Esophagus mucosa (tissue), 1 donor: ENCODE measurements at regions not wholly inside any gene's neighbourhood (a gene's known extent, or its start where the extent isn't known, plus 50 kb on each side); places are given as distances from the start of the nearest gene placed in this dataset.

ENCODE experiments used
- ATAC-seq: fragments of 200-7000 bp; cut with Tn5 transposase; one replicate; pipeline ENCODE4 v1.9.1; 2020
- donor health status: DM: yes; HTN: yes; CAD: no.

DNA sequence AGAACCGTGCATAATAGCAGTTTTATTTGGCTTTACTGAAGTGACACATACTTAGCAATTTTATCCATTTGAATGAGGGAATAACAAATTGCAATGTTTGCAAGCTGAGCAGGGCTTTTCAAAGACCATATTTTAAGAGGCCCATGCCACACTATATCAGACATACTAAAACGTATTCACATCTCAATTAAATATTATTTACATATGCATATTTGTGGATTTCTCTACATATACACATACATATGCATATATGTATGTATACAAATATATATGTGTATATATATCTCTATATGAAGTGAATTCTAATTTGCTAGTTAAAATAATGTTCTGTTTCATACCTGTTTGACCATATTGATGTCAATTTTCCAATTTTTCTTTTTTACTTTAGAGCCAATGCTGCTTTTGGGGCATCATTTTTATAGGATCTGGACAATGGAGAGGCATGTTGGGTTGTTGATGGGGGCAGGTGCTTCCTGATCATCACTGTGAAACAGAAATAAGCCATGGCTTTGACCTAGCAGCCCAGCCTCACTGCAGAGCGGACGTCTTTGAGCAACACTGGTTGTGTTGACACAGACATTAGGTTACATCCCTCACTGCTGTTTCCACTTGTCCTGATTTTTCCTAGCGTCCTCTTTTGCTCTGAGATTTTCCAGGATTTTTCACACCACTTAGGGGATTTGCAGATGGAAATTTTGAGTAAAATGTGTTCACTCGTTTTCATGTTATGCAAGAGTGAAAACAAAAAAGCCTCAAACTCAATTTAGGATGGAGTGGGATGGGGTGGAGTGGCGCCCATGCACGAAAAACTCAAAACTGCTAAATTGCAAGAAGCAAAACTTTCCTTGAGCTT lies 56.9 kb downstream of the RDH14 start:
- no peak for ATAC-seq

DNA sequence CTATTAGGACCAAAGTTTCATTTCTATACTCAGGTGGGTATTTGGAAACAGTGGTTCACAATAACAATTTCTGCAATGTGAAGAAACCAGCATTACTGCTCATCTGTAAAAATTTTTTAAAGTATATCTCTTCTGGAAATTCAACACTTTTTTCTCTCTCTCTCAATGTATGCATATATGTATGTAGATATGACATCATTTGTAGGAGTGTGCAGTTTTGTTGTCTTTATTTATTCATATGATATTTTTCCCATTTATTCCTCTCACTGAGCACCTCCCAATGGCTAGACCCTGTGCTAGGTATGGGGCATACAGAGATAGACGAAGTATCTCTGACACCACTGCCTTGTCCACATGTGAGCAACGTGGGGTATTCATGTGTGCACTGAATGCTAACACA lies 58.3 kb downstream of the RDH14 start:
- ATAC-seq: no peak

DNA sequence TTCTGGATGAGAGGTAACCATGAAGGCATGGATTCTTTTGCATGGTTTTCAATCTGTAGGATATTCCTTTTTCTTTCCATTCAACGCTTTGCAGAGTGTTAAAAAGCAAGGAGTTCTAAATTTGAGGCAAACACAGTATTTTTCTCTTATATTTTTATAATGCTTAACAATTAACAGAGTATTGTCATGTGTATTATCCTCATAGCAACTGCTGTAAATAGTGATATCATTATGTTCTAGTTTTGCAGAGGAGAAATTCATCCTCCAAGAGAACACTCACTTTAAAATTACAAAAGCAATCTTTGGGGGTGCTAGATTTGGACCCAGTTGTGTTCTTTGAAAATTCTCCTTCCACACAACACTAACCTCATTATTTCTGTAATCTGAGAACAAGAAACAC lies 58.7 kb downstream of the RDH14 start:
- no peak for ATAC-seq

DNA sequence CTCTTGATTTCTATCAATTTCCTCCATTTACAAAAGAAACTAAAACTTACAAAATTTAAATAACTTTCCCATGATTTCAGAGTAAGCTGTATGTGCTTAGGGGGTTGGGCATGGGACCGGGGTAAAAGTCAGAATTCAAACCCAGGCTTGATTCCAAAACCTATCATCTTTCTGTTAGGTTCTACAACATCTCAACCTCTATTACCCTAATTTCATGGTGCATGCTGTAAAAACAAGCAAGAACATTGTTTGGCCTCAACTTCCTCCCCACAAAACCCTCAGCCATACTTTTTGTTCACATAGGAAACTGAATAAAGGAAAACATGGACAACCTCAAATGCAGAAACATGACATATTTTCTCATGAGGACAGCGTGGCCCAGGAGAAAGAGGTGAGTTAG lies 59.3 kb downstream of the RDH14 start:
- no peak for ATAC-seq

DNA sequence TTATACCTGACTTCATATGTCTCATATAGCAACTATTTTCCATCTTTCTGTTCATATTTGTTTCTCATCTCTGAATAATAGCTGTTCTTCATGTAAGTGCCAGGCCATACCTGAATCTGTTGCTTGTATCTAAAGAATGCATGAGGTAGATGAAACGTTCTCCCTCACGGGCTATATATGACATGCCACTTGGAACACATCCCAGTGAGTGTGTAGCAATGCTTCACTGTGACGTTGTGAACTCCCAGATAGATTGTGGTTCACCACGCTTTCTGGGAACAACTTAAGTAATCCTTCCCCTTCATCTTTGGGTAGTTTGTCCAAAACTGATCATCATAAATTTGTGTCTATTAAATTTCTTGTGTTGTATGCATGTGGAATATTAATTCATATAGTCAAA lies 60.1 kb downstream of the RDH14 start:
- no peak for ATAC-seq

DNA sequence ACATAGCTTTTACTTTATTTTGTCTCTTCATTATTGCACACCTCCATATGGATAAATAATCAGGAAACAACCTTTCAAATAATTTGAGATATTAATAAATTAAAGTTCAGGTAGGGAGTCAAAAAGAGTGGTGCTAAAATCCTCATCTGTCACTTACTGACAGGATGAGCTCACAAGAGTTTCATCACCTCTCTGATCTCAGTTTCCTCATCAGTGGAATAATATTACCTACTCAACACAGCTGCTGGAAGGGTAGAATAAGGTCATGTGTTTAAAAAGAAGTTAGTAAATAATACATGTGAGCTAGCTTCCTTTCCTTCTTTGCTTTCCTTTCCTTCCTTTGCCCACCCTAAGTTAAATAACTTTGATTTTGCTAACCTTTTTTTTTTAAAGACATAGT lies 61.9 kb downstream of the RDH14 start:
- ATAC-seq: no peak

DNA sequence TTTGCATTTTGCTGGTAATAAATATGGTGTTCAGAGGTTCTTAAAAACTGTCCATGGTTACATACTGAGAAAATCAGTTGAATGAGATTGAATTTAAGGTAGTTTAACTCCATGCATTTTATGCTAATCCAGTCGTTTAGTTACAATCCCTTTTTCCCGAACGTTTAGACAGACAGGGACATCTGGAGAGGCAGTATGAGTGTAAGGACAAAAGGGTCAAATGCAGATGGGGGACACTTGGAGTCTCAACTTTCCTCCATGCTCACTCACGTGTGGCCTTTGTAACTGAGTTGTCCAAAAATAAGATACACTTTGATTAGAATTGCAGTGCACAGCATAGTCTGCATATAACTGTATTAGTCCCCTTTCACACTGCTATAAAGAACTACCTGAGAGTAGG lies 63.9 kb downstream of the RDH14 start:
- ATAC-seq: no peak

DNA sequence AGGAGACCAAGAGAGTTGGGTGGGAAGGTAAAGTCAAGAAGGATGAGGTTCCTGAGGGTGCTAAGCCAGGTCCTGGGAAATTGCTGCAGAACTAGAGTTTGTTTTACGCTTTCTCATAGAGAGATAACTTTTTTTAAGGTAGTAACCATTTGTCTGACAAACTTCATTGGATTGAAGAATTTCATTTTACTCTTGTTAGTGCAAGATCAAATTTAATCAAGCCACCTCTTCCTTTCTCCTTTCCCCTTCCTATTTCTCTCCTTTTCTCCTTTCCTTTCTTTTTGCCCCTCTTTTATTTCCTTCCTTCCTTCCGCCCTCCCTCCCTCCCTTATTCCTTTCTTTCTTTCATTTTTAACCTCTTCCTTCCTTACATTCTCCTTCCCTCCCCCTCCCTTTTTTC lies 65.4 kb downstream of the RDH14 start:
- ATAC-seq: no peak

DNA sequence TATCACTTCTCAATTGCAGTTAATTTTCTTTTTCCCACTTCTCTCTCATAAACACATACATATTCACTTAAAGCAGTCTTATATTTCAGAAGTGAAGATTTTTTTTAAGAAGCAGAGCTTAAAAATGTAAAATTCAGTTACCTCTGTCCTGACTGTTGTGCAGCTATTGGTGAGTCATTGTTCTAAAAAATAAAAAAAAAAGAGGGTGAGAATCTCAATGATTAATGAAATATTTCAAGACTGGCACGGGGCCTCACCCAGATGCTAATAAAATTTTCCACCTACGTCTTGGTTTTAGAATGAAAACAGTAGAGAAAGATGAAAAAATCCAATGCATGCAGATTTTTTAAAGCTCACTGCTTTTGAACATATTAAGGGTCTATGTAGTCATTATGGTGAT lies 67.7 kb downstream of the RDH14 start:
- ATAC-seq: no peak

DNA sequence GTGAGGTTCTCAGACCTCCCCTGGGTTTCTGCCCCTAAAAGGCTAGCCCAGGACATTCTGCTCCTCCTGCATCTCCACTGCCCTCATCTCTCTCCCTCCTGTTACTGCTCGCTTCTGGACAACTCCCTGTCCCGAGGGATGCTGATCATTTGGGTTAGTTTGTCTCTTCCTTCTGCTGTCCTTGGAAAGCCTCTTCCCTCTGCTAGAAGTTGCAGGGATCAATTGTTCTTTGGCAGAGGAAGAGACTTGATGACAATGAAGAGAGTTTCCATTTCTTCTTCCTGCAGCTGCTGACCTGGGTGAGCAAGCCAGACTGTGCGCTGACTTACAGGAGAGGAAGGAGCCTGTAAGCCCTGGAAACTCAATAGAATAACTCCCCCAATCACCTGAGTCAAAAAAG lies 68.9 kb downstream of the RDH14 start:
- ATAC-seq: no peak

DNA sequence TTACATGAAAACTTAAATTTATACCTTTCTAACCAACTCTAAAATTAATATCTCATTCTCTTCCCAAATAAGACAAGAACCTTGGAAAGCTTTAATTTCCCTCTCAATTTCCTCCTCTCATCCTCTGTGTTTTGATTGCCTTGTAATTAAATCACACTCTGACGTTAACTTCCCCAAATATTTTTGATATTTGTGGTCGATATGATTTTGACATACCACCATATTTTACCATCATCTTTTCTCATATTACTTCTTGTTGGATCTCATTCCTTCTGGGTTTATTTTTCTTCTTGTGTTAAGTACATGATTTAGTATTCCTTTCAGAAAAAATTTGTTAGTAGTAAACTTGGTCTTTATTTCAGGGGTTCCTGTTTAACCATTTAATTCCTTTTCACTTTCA lies 69.6 kb downstream of the RDH14 start:
- ATAC-seq: no peak

DNA sequence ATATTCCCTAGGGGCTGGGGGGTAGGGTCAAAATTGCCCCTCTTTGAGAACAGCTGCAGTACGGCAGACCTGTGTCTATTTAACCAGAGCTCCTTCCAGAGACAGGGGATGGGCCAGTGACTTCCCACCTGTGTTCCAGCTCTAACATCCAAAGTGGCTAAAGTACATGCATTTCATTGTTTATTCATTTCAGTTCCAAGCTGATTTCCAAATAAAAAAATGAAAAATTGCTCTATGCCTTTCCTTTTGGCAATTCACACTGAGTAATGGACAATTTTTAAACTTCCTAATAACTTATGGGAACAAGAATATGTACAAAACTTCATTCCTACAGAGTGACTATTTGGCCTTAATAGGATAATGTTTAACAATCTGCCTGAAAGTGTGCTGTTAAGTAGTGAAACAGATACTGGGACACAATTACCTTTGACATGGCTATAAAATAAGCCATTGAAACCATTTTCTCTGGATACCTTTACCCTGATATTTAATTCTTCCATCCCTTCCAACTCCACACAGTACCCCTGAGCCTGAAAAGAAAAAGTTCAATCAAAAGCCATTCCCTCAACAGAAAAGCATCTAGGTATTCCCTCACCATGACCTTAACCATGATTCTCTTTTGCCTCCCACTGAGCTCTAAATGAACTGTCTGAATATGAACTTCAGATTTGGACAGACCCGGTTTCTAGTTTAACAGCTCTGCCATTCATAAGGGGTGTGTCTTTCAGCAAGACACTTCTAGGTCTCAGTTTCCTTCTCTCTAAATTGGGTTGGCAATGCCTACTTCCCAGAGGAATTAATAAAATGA lies 73.1 kb downstream of the RDH14 start:
- no peak for ATAC-seq

DNA sequence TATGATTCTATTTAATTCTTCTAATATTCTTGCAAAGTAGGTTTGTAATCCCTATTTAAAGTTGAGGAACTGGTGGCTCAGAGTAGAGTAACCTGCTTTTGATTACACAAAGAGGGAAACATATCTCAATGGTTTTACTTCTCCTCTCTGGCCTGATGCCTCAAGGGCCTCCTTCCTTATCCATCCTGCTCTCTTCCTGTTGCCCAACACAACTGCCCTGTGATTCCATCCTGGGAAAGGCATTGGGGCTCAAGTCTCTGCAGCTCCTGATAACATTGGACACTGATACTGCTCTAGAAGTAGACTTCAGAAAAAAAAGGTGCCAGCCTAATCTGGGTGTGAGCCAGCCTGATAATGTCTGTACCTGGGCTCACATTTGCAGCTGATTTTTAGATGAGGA lies 75.8 kb downstream of the RDH14 start:
- ATAC-seq: no peak

DNA sequence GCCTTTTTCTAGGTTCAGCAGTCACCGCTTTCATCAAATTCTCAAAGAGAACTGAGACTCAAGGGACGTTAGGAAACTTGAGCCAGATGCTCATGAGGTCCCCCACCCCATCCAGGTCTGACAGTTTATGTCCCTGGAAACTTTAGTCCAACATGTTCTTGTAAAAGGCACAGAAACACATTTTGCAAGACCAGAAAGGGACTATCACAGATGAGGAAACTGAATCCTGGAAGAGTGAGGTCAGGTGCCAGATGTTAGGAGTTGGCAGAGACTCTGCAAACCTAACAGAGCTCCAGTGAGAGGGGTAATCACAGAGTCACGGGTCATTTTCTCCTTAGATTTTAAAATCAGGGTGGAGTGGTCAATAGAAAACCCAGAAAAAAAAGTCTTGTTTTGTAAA lies 76.6 kb downstream of the RDH14 start:
- no peak for ATAC-seq

DNA sequence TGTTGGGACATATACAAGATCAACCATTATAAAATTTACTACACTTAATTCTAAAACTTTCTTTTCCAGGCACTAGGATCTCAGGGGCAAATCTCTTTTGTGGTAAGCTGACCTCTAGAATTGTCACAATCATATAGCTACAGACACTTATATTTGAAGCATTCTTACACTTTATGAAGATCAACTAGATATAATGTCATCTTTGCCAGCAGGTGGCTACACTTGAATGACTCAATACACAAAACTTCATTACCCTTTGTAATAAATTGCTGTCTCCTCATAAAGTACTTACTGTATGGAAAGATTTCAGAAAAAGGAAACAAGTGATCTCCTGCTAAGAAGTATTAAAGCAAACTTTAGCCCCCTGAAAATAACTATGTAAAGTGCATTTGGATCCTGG lies 77.8 kb downstream of the RDH14 start:
- ATAC-seq: no peak

DNA sequence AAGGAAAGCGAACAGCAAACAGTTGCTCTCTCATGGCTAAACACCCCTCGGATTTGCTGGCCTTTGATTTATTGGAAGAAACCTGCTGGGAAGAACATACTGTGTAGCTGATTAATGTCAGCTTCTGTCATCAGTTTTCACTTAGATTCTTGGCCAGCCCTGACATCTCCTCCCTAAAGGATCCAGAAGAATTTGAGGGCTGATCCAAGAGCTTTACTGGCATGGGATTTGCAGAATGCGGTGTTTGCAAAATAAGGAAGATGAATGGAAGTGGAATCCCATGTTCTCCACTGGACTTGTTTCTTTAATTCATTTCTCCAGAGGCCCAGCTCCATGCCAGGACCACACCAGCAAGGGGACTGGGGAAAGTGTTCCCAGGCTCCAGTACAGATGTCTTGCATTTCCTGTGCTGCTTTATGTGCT lies 80.5 kb downstream of the RDH14 start:
- ATAC-seq: no peak

DNA sequence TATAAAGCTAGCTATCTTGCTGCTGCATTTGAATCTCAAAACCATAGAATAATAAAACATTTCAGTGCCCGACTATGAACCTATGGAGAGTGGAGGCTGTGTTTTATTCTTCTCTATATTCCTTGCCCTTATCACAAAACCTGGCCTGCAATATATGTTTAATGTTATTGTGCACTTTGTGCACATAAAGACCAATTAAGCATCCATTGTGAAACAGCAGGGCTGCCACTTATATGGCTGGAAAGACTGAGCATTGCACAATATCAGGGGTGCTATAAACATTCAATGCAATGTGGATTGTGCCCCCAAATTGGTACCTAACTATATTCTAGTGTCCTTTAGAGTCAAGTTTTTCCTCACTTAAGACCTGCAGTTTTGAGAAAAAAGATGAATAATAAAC lies 83.2 kb downstream of the RDH14 start:
- ATAC-seq: no peak

DNA sequence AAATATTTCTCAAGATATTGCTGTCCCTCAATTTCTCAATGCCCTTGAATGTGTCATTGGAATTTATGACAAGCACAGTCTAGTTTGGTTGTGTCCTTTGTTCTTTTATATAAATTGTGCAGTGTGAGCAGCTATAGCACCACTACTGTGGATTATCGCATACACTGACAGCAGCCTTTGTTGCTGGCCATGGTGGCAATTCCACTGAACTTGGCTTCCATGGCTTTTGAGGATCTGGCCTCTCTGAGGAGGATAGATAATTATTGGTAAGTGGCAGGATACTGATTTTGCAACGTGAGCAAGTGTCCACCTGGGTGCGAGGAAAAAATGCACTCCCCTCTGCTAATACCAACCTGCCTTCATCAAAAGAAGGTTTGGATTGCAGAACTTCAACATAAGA lies 84.0 kb downstream of the RDH14 start:
- ATAC-seq: no peak

DNA sequence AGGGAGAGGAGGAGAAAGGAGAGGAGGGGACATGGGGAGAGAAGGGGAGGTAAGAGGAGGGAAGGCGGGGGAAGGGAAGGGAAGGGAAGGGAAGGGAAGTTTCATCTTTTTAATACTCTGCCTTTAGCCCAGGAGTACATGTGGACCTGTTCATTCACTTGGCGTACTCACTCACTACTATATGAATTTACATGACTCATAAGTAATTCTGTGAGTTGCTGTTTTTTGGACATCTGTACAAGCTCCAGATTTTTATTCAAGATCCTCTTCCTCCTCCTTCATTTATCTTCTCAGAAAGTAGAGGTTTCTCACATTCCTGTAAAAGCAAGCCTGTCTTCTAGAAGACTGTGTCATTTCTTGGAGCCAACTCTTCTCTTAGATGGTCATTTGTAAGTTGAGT lies 84.6 kb downstream of the RDH14 start:
- ATAC-seq: no peak

DNA sequence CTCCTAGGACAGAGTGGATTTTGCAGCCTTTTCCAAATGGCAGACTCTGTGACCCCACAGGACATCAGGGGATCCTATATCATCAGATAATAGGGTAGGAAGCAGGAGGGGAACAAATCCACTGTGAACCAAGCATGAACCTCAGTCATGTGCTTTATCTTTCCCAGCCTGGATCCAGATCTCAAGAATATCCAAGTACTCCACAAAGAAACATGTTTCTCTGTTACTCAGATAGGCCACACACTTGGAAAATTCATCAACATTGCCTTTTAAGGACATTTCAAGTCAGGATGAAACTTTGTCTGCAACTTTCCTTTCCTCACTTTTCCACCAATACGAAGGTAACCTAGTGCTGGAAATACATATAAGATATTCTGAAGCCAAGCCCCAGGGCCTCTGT lies 85.8 kb downstream of the RDH14 start:
- ATAC-seq: no peak

DNA sequence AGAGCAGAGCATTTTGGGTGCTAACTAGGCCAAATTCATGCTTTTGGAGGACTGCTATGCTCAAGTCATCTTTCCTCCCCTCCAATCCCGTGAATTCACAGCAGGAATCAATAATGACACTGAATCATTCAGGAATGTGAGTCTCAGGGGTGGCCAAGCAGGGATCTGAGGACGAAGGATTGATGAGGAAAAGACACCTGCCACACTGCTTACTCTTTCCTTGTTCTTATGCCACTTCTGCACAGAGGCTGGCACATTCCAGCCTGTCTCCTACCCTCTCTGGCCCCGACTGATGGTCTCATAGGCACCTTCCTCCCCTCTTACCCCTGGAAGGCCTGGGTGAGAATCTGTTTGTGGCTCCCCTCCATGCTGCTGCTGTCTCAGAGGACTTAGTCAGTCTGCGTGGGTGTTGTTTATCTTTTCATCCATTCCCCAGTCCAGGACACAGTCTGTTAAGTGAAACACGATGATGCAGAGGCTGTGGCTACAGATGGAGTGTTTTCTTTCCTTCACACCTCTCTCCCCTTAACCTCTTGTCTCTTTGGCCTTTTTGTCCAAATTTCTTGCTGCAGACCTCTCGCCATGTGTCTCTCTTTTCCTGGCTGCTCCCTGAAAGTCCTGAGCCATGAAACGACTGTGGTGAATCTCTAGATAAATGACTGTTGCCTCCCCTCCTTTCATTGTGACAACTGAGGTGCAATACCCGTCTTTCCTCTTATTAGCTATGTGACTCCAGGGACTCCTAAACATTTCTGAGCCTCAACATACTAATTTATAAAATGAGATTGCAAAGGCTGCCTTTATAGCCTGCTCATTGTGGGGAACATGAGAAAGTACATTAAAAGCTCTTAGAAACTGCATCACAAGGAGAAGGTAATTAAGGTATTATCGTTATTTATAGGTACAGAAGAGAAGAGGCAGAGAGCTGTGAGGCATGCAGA lies 86.9 kb downstream of the RDH14 start:
- ATAC-seq: no peak

DNA sequence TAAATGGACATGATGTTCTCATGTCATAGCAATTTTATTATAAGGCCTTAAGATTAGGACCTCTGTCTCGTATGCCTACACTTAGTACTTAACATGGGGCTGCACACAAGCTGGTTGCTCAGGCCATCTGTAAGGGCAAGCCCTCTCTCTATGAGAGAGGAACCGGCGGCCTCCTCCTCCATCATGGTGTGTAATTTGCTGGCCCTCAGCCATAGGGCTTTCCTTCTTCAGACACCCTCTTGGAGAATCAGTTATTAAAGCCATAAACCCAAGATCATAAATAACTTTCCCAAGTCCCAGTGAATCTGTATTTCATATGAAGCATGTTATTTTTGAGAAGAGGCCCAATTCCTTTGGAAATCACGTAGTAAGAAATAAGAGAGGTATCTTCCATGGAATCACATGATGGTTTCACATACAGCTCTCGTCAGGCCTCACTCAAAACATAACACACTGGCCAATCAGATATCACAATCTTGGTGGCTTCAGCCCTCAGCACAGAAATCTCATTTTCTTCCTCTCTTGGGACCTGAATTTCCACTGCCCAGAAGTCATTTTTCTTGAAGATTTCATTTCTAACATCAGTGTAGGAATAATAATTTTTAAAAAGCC lies 92.6 kb downstream of the RDH14 start:
- ATAC-seq: no peak

DNA sequence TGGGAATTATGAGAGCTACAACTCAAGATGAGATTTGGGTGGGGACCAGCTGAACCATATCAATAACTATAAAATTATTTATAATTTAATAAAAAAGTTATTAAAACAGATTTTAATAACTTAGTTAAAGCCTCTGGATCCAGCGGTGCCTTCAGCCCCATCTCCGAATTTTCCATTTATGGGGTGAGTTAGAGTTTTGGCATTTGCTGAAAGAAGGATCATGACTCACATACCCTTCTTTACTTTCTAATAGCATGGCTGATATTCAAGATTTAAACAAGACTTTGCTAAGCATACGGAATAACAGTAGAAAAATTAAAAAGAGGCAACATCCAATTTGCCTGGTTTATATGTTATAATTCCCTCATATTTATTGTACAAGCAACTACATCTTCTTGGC lies 94.5 kb downstream of the RDH14 start:
- no peak for ATAC-seq
